GM12891 (cell line): ENCODE measurements at regions not wholly inside any gene's neighbourhood (a gene's known extent, or its start where the extent isn't known, plus 50 kb on each side); places are given as distances from the start of the nearest gene placed in this dataset.

Experiments
- POLR2A ChIP-seq: IDR thresholded peaks from 2 replicates; pipeline ENCODE4 v1.6.1; 2011; ENCODE audit warnings: low read depth, low read length, control low read depth
- SPI1 ChIP-seq: IDR thresholded peaks from 2 replicates; pipeline ENCODE4 v1.6.1; 2011; ENCODE audit warnings: low read depth, low read length, control low read depth

GRCh38 chr5:62720031-62720441, 141.4 kb downstream of the LRRC70 start:
- TF ChIP-seq POLR2A: no peak
- no peak for TF ChIP-seq SPI1
